CD4-positive, alpha-beta T cell treated with Interleukin-1 beta for 1 hour (primary cell): ENCODE measurements at regions not wholly inside any gene's neighbourhood (a gene's known extent, or its start where the extent isn't known, plus 50 kb on each side); places are given as distances from the start of the nearest gene placed in this dataset.

Experiments
- DNase-seq, 2 donors: peaks; one replicate each; pipeline ENCODE4 v3.0.0-alpha.2; 2020 to 2022

DNA sequence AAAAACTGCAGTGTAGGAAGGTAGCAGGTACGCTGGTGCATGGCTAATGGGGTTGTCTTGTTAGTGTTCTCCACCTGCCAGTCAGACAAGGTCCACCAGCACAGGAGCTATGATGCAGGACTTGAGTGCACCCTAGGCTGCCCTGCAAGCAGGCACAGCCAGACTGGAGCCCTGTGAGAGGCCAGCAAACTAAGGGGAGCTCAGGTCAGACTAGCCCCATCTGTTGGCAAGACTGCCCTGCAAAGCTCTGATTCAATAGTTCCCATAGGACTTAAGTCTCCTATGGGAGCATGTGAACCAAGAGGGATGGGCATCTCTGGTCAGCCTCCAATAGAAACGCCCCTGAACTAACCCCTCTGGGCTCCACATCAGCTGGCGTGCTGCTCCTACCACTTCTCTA is 1307.3 kb downstream of the C4orf33 start:
- DNase-seq, result no peak

DNA sequence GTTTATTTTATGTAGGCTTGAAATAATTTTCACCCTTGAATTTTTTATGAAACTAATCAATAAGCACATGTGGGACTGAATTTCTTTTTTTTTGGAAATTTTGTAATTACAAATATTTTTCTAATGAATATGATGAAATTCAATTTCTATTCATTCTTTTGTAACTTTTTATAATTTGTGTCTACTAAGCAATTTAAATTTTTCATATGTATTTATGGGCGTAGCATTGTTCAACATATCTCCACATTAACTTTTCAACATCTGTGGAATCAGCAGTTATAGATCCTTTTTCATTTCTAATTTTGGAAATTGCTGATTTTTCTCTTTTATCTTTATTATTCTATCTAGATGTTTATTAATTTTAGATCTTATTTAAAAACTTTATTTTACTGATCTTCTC is 1320.3 kb downstream of the C4orf33 start:
- DNase-seq, result no peak

DNA sequence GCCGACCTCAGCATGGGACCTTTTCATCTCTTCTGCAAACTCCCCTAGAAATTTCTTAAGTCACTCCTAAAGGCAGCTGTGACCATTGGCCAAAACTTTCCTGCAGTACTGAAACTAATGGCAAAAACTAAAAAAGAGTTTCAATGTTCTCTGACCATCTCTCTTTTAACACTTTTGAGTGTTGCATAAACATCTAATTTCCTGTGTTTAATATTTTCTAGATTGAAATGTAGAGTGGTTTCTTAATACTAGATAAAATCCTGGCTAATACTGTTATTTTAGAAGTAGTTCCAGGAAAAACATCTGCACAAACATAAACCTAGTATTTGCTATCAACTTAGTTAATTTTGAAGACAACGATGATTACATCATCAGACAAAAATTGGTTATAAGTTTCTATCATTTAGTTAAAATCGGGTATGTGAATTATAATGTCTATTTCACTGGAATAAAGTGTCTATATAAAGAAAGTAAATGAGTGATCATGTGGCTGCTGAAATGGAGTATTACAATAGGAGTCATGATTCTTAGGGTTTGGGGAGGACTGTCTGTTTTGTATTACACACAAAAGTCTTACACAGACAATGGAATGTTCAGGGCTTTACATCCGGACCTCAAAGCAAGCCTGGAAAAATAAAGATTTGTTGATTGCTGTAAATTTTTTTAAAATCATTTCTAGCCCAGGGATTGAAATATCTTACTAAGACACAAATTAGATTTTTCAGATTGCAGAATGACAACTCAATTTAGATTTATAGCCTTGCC is 1323.4 kb downstream of the C4orf33 start:
- no peak for DNase-seq

DNA sequence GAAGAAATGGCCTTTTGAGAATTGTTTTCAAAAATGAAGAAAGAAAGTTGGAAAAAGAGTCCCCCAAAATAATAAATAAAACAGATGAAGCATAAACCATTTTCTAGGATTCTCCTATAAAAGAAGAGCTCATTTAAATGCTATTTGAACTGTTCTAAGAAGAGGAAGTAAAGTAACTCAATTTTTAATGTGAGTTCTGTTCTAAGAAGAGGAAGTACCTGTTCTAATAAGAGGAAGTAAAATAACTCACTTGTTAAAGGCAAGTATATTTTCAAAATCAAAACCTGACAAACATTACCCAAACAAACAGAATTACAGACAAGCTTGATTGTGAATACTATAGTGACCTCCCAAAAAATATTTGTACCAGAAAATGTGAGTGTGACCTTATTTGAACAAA is 1326.3 kb downstream of the C4orf33 start:
- no peak for DNase-seq

DNA sequence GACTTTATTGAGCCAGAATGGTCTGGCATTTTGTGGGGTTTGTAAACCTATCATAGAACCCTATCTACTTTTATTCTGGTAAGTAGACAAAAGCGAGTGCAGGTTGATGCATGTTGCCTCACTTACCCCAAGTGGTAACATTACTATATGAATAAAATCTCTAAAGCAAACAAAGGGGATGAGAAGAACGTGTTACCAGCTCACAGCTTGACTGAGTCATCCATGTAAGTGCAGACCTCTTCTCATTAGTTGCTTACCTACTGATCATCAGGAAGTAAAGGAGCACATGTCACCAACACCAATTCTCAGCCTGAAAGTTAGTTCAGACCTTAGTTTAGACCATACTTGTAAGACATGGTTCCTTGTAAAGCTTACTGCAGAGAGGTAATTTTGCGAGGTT is 1328.3 kb downstream of the C4orf33 start:
- no peak for DNase-seq

DNA sequence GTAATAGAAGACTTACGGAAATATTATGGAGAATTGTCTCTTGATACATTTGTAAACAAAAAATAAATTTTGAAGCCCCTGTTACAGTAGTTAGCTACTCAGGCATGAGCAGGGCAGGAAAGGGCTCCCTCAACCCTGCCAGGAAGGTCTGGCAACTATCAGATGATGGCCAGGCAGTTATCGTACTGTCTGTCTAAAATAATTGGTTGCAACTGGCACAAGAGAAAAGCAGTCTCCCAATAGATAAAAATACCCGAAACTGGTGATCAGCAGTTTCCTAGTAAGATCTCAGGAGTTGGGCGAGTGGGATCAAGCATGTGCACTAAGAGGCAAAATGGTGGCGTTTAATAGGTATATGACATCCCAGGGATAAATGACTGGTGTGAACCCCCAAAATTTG is 1336.3 kb downstream of the C4orf33 start:
- DNase-seq, result no peak

DNA sequence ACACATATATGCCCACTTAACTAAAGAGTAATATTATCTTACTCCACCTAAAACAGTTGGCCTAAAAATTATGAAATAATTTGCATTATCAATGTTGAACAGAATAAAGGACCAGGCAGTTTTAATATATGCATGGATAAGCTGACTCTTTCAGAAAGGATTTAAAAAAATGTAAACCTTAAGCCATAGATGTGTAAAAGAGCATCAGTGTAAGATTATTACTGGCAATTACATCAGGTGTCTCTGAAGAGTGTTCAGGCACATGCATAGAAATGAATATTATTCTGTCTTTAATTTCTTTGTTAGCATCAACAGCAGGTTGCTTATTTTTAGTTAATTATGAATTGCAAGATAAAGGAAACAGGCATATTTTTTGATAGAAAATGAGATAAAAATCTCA is 1353.8 kb downstream of the C4orf33 start:
- no peak for DNase-seq

DNA sequence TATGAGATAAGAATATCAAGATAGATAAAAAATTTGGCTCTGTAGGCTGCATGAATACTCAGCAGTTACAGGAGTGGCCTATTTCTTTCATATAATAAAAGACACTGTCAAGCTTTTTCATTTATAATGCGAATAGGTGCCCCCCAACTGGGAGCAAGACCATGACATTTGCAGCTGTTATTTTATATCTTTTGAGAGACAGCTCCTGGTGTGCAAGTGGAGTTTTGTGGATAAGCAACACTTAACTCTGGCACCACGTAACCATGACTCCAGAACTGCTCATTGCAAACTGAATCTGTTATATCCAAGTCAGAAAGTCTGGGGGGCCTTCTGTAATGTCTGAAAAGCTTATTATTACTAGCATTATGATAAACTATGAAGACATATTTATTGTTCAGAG is 1372.4 kb downstream of the C4orf33 start:
- DNase-seq, result no peak

DNA sequence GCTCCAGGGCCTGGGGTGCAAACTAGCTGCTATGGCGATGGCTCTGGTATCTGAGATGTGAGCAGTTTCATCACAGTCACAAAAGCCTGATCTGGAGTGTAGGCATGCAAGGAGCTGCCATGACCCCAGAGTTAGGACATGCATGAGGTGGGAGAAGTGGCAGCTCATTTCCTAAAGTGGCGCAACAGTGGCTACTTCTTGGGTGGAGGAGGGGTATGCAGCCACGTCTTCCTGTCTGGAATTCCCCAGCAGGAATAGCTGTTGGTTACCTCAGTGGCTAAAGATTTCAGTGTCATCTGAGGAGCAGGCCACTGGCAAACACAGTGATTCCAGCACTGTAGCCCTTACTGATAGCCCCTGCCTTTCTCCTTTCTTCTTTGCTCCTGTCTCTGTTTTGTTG is 1382.5 kb downstream of the C4orf33 start:
- DNase-seq, result no peak

DNA sequence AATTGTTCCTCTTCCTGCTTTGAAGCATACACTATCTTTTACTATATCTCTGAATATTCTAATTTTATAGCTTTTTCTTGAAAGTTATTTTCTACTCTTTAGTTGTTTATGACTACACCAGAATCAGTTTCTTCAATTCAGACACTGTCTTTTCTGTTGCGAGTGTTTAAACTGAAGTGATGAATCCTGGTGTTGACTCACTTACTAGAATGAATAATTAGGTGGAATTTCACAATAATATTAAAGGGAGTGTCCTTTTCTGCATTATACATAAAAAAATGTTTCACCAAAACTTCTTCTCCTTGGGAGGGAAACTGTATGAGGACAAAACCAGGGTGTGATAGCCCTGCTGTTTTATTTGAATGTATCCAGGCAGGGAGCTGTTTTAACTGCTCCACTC is 1383.1 kb downstream of the C4orf33 start:
- DNase-seq, result no peak

DNA sequence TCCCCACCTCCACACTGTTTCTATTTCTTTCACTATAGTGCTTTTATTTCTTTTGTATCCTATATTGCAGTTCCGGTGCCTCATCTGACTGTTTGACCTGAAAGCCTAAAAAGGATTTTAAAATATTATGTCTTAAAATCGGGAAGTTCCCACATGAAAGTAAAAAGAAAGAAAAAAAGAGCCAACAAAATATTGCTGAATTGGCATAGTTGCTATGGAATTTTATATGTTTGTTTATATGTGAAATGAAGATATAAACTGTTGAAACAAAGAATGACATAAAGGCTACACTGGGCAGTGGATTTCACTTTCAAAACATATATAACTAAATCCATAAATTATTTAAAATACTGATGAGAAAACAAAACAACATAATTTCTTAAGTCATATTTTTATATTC is 1383.7 kb downstream of the C4orf33 start:
- no peak for DNase-seq

DNA sequence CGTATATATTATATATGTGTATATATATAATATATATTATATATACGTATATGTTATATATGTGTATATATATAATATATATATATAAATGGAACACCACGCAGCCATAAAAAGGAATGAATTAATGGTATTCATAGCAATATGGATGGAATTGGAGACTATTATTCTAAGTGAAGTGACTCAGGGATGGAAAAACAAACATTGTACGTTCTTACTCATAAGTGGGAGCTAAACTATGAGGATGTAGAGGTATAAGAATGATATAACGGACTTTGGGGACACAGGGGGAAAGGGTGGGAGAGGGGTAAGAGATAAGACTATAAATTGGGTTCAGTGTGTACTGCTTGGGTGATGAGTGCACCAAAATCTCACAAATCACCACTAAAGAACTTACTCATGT is 1388.9 kb downstream of the C4orf33 start:
- DNase-seq, result no peak

DNA sequence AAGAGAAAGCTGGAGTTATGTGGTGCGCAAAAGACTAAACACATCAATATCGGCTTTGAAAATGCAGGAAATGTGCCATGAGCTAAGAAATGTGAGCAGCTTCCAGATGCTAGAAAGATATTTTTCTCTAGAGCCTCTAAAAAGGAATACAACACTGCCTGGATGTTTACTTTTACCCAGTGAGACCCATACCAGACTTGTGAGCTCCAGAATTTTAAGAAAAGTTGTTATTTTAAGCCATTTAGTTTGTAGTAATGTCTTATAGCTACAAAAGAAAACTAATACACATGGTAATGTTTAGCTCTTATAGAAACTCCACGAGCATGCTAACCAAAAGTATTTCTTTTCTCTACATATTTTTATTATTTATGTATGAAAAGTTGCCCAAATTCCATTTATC is 1389.4 kb downstream of the C4orf33 start:
- DNase-seq, result no peak

DNA sequence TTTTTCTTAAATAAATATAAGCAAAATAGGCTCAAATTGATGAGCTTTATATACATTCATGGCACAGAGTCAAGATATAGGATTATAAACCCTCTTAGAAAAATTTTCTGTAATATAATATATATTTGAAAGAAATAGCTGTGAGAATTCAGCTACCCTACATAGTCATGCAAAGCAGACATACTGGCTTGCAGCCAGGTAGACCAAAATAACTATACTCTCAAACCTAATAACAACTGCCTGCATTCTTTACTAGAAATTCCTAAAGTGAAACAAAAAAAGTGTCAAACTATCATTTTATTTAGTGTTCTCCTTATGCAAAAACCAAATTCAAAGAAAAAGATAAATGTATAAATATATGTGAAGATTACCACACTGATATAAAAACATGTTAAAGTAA is 1390.2 kb downstream of the C4orf33 start:
- DNase-seq, result no peak

DNA sequence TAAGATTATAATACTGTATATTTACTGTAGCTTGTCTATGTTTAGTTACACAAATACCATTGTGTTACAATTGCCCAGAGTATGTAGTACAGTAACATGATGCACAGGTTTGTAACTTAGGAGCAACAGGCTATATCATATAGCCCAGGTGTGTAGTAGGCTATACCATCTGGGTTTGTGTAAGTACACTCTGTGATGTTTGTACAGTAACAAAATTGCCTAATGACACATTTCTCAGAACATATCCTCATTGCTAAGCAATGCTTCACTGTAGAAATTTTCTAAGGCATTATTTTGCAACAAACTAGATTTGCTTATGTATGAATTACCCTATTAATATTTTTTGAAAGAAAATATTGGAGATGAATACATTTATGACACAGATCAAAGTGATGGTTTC is 1390.9 kb downstream of the C4orf33 start:
- DNase-seq, result no peak

DNA sequence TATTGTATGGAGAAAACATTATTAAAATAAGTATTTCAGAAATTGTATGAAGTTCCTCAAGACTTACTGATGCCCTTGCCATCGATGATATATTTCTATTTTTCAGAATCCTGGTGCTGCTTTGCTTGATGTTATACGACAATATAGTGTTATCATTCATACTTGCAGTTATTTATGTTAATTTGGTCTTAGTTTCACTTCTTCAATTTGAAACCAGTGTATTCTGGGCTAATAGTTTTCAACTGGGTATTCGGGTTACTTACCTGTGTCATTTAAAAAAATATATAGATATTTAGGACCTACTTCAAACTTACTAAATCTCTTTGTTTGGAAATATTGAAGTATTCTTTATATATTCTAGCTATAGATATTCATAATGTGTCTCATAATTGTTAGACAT is 1414.7 kb downstream of the C4orf33 start:
- DNase-seq, result no peak

DNA sequence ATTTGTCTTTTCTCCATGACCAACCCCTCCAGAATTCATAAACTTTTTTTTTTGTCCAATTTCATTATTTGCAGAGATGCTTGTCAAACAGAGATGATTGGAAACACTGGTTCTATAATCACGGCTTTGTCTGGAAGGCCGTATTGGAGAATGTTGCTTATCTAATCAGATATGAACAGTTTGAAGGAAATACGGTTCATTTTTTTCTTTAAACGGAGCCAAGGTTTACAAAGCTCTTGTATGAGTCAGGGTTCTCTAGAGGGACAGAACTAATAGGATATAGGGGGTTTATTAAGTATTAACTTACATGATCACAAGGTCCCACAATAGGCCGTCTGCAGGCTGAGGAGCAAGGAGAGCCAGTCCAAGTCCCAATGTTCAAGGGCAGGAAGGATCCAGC is 1415.8 kb downstream of the C4orf33 start:
- no peak for DNase-seq

DNA sequence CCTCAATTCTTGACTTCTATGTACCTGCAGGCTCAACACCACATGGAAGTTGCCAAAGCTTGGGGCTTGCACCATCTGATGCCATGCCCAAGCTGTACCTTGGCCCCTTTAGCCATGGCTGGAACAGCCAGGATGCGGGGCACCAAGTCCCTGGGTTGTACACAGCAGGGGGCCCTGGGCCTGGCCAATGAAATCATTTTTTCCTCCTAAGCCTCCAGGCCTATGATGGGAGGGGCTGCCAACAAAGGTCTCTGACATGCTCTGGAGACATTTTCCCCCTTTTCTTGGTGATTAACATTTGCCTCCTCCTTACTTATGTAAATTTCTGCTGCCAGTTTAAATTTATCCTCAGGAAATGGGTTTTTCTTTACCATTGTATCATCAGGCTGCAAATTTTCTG is 1428.1 kb downstream of the C4orf33 start:
- no peak for DNase-seq

DNA sequence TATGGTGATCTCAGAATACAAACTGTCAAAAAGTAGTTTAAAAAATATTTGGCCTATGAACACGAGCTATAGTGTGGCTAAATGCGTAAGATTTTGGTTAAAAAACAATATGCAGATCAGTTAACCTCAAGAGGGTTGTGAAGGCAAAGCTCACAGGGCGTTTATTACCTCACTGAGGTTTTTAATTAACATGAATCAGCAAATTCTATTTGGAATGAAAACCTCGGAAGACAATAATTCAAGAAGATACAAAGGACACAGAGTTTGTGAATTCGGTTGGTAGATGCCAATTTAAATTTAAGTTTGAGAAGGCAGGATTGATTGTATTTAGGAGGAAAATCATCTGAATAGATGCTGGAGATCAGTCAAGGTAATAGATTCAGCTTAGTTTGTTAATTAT is 1434.6 kb downstream of the C4orf33 start:
- DNase-seq, result no peak

DNA sequence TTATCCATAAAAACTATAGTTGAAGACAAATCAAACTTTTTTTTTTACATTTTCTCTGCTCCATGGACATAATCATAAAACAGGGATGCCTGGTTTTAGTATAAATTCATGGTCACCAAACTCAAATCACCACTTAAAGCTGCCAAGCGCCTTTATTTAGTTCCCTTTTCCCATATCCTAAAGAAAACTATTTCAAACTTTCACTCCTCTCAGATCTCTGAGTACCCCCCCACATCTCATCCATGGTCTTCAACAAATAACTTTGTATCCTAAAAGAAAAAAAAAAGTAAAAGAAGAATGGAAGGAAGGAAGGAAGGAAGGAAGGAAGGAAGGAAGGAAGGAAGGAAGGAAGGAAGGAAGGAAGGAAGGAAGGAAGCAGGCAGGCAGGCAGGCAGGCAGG is 1438.7 kb downstream of the C4orf33 start:
- DNase-seq, result no peak

DNA sequence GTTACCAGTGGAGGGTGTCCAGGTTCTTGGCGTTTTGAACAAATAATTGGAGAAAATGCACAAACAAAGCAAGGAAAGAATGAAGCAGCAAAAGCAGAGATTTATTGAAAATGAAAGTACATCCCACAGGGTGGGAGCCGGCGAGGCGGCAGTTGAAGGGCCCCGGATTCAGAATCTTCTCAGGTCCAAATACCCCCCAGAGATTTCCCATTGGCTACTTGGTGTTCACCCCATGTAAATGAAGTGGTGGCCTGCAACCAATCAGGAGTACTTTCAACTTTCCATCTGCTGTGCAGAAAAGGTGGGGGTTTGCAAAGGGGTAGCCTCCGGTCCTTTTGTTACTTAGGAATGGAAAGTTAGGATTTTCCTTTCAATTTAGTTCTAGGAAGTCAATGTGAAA is 1447.0 kb downstream of the C4orf33 start:
- DNase-seq, result no peak

DNA sequence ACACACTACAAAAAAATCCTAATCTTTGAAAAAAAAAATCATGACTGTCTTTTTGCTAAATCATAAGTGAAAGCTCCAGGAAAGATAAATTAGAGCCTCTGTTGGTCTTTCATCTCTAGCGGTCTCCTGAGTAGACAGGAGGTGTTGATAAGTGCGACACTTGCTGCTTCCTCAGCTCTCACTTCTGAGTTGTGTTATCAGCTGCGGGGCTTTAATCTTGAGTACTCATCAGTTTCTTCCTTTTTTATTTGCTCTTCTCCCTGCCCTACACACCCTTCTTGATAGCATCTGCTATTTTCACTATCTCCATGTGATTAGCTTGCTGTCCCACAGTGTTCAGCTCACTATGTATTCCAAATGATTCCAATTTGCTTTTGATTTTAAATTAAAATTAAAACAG is 1449.2 kb downstream of the C4orf33 start:
- no peak for DNase-seq

DNA sequence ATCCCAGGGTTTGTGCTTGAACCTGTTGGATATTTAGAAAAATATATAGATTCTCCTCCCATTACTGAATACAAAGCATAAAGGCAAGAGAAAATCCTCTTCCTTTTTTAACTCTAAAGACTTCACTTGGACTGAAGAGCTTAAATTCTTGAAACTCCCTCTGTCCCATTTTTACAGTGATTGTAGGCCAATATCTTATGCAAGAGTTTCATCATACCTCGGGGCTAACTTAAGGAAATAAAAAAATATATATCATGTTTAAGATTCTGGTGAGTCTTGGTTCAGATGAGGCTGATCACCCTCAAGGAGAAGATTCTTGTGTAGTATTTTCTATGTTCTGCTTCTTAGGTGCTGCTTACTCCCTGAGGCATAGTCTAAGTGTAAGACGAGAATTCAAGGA is 1449.6 kb downstream of the C4orf33 start:
- DNase-seq, result no peak

DNA sequence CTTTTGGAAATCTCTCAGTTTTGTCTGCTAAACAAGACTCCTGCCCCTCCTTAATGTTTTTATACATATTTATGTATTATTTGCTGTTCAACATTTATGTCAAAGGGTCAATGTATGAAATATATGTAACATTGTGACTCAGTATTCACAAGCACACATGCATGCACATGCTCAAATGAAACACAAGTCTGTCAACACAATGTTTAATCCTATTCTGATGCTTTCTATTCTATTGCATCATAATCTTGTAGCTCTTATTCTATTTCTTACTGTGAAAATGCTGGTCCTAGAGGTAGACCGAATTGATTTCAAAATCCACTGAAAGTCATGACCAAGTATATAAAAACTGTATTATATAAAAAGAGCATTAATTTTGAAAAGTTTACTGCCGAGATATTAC is 1463.3 kb downstream of the C4orf33 start:
- DNase-seq, result no peak

DNA sequence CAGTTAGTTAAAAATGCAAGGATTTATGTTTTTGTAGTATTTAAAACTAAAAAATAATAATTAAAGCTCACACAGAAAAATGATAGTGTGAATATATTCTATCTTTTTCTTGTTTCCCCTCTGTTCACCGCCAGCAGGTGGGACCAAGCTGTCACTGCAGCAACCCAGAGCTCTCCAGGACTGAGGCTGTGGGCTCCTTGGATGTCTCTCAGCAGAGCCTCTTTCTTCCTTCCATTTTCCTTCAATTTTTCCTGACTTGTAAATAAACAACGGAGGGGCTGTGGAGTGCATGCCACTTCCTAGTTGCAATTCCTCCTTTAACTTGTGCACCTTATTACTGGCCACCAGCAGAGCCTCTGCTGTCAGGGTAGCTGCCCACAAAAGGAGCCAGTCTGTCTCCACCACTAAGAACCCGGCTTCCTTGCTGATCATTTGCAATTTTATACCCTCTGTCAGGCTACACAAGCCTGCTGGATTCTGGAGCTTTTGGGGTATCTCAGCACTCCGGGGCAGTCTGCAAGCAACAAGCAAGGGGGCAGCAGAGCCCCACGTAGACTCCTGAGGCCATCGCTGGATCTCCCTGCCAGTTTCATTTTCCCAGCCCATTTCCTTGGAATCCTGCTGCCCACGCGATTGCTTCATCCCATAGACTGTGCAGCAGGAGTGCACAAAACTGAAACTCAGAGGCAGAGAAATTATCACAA is 1467.4 kb downstream of the C4orf33 start:
- no peak for DNase-seq
